ENCODE measurements at regions not wholly inside any gene's neighbourhood (a gene's known extent, or its start where the extent isn't known, plus 50 kb on each side); places are given as distances from the start of the nearest gene placed in this dataset.

GRCh38 chr18:37913051-37913450, 347.5 kb upstream of the CELF4 start:
- H3K36me3 ChIP-seq (ENCODE audit: control insufficient read depth, low read length) = no peaks in the 10 kb centered on the region
- H3K79me2 ChIP-seq (ENCODE audit: control insufficient read depth, low read length) = no peaks in the 10 kb centered on the region
- H3K4me1 ChIP-seq (ENCODE audit: control insufficient read depth, low read length) = no peaks in the 10 kb centered on the region
- no peaks in the 10 kb centered on the region for H3K9me2 ChIP-seq (replicated peaks; ENCODE audit: control insufficient read depth, low read length)
- H3K27ac ChIP-seq (ENCODE audit: low read depth, low read length) = no peak overlapping the region
- no peaks in the 10 kb centered on the region for H3F3A ChIP-seq (ENCODE audit: control insufficient read depth, insufficient read depth)
- H3K4me3 ChIP-seq (ENCODE audit: low read length) = no peak overlapping the region
- no peaks in the 10 kb centered on the region for H4K20me1 ChIP-seq (ENCODE audit: control insufficient read depth, insufficient read depth, low read depth, low read length)
- H3K9me3 ChIP-seq (ENCODE audit: control insufficient read depth, insufficient read depth, low read length) = no peaks in the 10 kb centered on the region
- no peak overlapping the region for H3K4me2 ChIP-seq (ENCODE audit: low read length)
- no peak for TF ChIP-seq CTCF (IDR thresholded peaks at IDR 0.05; ENCODE audit: low read depth, low read length, poor library complexity, severe bottlenecking)
- no peak for TF ChIP-seq EZH2phosphoT487 (IDR thresholded peaks at IDR 0.05; ENCODE audit: borderline replicate concordance, low read length)
- H3K27me3 ChIP-seq (ENCODE audit: control insufficient read depth, low read length) = no peaks in the 10 kb centered on the region

DNA sequence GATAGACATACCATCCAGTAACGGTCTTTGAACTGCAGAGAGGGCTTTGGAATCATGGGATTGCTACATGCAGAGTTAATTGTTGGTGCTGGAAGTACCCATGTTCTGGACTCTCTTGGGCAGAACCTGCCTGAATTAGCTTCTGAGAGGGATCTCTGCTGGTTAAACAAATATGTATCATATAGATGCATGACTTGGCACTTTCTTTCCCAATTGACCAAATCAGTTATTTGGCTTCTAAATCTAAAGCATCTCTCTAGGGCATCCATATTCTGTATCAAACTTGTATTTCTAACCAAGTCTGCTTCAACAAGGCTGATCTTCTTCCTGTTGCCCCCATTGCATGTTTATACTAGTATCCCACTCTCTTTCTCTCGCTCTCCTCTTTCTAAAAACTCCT, 336.7 kb upstream of the CELF4 start:
- Histone ChIP-seq H3K9me3 (ENCODE audit: control insufficient read depth, insufficient read depth, low read length) (no peaks in the 10 kb centered on the region), H3K4me2 (ENCODE audit: low read length) (no peak overlapping the region), H3K36me3 (ENCODE audit: control insufficient read depth, low read length) (no peaks in the 10 kb centered on the region), H3K4me1 (ENCODE audit: control insufficient read depth, low read length) (no peaks in the 10 kb centered on the region), H3K79me2 (ENCODE audit: control insufficient read depth, low read length) (no peaks in the 10 kb centered on the region), H3K4me3 (ENCODE audit: low read length) (no peak overlapping the region), H4K20me1 (ENCODE audit: control insufficient read depth, insufficient read depth, low read depth, low read length) (no peaks in the 10 kb centered on the region), H3K27ac (ENCODE audit: low read depth, low read length) (no peak overlapping the region), H3F3A (ENCODE audit: control insufficient read depth, insufficient read depth) (no peaks in the 10 kb centered on the region), H3K27me3 (ENCODE audit: control insufficient read depth, low read length) (no peaks in the 10 kb centered on the region), H3K9me2 (replicated peaks; ENCODE audit: control insufficient read depth, low read length) (no peaks in the 10 kb centered on the region)
- TF ChIP-seq EZH2phosphoT487 (IDR thresholded peaks at IDR 0.05; ENCODE audit: borderline replicate concordance, low read length) = no peak
- TF ChIP-seq CTCF (IDR thresholded peaks at IDR 0.05; ENCODE audit: low read depth, low read length, poor library complexity, severe bottlenecking) = no peak

- Histone ChIP-seq H3K9me2 (replicated peaks; ENCODE audit: control insufficient read depth, low read length) (no peaks in the 10 kb centered on the region), H3F3A (ENCODE audit: control insufficient read depth, insufficient read depth) (no peaks in the 10 kb centered on the region), H3K4me2 (ENCODE audit: low read length) (no peak overlapping the region), H3K36me3 (ENCODE audit: control insufficient read depth, low read length) (no peaks in the 10 kb centered on the region), H3K79me2 (ENCODE audit: control insufficient read depth, low read length) (no peaks in the 10 kb centered on the region), H3K9me3 (ENCODE audit: control insufficient read depth, insufficient read depth, low read length) (no peaks in the 10 kb centered on the region), H4K20me1 (ENCODE audit: control insufficient read depth, insufficient read depth, low read depth, low read length) (no peaks in the 10 kb centered on the region), H3K27me3 (ENCODE audit: control insufficient read depth, low read length) (no peaks in the 10 kb centered on the region), H3K4me3 (ENCODE audit: low read length) (no peak overlapping the region), H3K4me1 (ENCODE audit: control insufficient read depth, low read length) (no peaks in the 10 kb centered on the region), H3K27ac (ENCODE audit: low read depth, low read length) (no peak overlapping the region)
- TF ChIP-seq CTCF (IDR thresholded peaks at IDR 0.05; ENCODE audit: low read depth, low read length, poor library complexity, severe bottlenecking) (no peak), EZH2phosphoT487 (IDR thresholded peaks at IDR 0.05; ENCODE audit: borderline replicate concordance, low read length) (no peak)
Measured at GRCh38 chr18:37900326-37900725, 334.7 kb upstream of the CELF4 start.

- H3K27ac ChIP-seq (ENCODE audit: low read depth, low read length) = no peak overlapping the region
- H4K20me1 ChIP-seq (ENCODE audit: control insufficient read depth, insufficient read depth, low read depth, low read length) = no peaks in the 10 kb centered on the region
- H3K4me2 ChIP-seq (ENCODE audit: low read length) = no peak overlapping the region
- H3K9me3 ChIP-seq (ENCODE audit: control insufficient read depth, insufficient read depth, low read length) = no peaks in the 10 kb centered on the region
- H3K4me3 ChIP-seq (ENCODE audit: low read length) = no peak overlapping the region
- no peaks in the 10 kb centered on the region for H3K79me2 ChIP-seq (ENCODE audit: control insufficient read depth, low read length)
- H3K9me2 ChIP-seq (replicated peaks; ENCODE audit: control insufficient read depth, low read length) = no peaks in the 10 kb centered on the region
- H3K36me3 ChIP-seq (ENCODE audit: control insufficient read depth, low read length) = no peaks in the 10 kb centered on the region
- no peaks in the 10 kb centered on the region for H3K4me1 ChIP-seq (ENCODE audit: control insufficient read depth, low read length)
- TF ChIP-seq CTCF (IDR thresholded peaks at IDR 0.05; ENCODE audit: low read depth, low read length, poor library complexity, severe bottlenecking) (no peak), EZH2phosphoT487 (IDR thresholded peaks at IDR 0.05; ENCODE audit: borderline replicate concordance, low read length) (no peak)
- H3K27me3 ChIP-seq (ENCODE audit: control insufficient read depth, low read length) = no peaks in the 10 kb centered on the region
- no peaks in the 10 kb centered on the region for H3F3A ChIP-seq (ENCODE audit: control insufficient read depth, insufficient read depth)
Measured at GRCh38 chr18:37889963-37890362, 324.4 kb upstream of the CELF4 start.

Data from DOHH2 (cell line).